NCI-H1048 (cell line): ENCODE measurements at regions not wholly inside any gene's neighbourhood (a gene's known extent, or its start where the extent isn't known, plus 50 kb on each side); places are given as distances from the start of the nearest gene placed in this dataset.

Source experiments
- DNase-seq: peaks from one replicate; lab custom pipeline; 2025; lab: John Stamatoyannopoulos, UW

DNA sequence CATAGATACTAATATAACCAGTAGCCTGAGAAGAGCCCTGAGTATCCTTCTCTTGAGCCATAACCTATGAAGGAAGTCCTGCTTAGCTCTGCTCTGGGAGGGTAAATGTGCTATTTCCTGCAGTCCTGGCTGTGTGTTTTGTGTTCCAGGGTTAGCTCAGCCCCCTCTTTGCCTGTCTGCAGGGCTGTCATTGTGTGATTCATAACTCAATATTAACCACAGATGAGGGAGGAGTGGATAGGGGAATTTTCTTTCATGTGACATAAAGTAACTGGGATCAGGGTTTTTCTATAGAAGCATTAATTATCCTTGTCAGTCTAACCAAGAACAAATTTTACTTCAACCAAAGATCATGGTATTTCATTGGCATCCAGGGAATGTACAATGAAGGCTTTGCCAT lies 183.3 kb upstream of the ZBTB20 start:
- DNase-seq, result no peak

DNA sequence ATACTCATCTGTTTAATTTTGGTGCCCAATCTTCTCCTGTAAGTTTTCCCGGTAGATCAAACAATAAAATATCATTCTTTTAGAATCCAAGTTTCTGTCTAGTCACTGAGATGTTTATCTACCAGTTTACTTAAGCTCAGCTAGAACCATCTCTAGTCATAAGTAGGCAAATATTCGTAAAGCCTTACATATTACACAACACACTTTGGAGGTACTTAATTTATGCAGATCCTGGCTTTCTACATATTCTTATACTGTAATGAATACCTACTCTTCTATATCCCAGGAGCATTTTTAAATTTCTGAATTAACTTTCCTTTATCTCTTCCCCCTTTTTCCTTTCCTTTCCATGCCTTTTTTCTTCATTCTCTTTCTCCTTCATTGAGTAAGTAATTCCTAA lies 185.9 kb upstream of the ZBTB20 start:
- no peak for DNase-seq

- no peak for DNase-seq
These were observed 189.7 kb upstream of the ZBTB20 start for GRCh38 chr3:115336836-115337235.

DNA sequence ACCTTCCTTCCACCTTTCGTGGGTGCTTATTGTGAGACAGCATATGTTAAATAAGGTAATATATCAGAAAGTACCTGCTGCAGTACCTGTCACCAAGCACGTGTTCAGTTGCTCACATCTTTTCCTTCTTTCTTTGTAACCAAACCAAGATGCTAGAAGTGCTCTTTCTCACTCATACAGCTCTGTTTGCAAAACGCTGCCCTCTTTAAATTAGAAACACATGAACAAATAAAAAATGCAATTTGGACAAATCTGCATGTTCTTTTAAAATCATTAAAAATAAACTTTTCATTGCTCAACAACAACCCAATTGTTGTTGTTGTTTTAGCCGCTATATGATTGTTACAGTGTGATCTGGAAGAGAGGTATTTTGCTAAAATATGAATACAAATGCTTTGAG lies 193.5 kb upstream of the ZBTB20 start:
- DNase-seq, result no peak

DNA sequence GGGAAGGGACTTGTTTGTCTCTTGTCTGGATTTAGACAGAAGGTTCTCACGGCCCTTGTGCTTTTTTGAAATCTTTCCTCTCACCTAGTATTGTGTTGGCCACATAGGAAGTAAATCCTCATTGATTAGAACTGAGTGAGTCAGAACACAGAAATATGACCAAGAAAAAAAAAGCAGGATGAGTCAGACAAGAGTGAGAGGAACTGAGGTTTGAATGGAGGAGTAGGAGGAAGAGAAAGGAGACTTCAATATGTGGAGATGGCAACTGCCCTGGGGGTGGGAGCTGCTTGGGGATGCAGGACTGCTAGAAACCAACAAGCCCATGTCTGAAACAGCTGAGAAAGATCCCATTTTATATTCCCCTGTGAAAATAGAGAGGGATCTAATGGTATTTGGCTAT lies 194.1 kb upstream of the ZBTB20 start:
- no peak for DNase-seq

- no peak for DNase-seq
These were observed 200.6 kb upstream of the ZBTB20 start for GRCh38 chr3:115347737-115348136.

- no peak for DNase-seq
These were observed 201.3 kb upstream of the ZBTB20 start for GRCh38 chr3:115348412-115348811.

DNA sequence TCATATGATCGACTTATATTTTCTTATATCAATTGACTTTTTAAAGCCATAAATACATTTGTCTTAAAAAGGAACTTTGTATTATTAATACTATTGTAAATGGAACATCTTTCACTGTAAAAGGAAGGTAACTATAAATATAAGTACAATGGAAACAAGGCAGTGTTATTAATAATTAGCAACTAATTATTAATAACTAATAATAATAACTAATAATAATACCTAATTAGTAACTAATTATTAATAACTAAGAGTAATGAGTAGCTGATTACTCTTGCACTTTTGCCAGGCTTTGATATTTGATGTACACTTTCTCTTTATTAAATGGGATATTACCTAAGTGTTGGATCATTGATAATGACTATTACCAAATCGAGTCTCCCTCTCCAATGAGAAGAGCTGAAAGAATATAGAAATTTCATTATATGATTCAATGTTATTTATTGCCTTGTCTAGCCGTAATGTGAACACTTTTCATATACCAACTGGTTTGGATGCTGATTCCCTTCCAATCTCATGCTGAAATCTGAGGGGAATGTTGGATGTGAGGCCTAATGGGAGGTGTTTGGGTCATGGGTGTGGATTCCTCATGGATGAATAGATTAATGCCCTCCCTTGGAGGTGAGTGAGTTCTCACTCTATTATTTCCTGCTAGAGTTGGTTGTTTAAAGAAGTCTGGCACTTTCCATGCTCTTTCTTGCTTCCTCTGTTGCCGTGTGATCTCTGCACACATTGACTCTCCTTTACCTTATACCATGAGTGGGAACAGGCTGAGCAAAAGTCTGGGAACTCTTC lies 202.1 kb upstream of the ZBTB20 start:
- DNase-seq, result no peak

GRCh38 chr3:115350606-115351005 lies 203.5 kb upstream of the ZBTB20 start:
- DNase-seq, result no peak

DNA sequence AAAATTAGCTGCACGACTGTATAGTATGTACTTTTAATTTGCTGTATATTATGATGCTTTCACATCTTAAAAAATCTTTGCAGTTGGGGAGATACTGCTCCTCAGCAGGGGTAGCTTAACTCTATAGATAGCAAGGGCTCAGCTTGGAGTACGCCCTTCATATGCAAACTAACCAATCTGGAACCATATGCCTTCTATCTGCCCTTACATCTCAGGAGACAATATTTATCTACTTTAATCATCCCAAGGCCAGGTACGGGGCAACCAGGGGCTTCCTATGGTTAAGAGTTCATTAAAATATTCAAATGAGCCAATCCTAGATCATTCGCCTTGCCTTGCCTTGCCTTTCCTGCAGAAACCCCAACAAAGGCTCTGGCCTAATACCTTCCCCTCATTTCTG lies 204.1 kb upstream of the ZBTB20 start:
- DNase-seq, result no peak

GRCh38 chr3:115354010-115354409 lies 206.9 kb upstream of the ZBTB20 start:
- no peak for DNase-seq

- DNase-seq, result no peak
These were observed 210.4 kb upstream of the ZBTB20 start for GRCh38 chr3:115357456-115357855.

DNA sequence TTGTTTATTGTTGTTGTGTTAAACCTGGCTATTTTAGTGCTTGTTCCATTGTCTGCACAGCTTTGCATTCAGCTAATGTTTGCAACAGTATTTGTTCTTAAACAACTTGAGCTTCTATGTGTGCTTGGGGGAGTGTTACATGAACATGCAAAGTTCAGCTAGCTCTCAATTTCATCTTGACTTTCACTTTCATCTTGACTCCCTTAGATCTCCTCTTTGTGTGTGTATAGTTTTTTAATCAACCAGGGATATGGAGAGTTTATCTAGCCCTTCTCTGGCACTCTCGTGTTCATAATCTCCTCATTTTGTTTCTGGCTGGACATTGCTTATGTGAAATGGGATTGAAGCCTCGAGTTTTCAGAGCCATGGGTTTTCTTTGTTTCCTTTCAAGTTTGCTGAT lies 212.4 kb upstream of the ZBTB20 start:
- no peak for DNase-seq

DNA sequence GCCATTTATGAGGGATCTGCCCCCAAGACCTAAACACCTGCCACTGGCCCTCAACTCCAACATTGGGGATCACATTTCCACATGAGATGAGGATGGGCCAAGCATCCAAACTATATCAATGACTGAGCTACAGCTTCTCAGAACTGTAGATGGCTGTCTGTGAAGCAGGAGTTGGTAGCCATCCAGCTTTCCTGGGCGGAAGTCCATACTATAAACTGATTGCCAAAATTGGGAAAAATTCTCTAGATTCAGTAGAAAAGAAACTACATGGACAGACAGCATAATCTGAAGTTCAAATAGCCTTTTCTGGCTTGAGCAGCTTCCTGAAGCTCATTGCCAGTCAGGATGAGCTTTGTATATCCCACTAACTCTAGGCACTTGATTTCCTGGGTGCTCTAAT lies 214.7 kb upstream of the ZBTB20 start:
- no peak for DNase-seq

- DNase-seq, result peak; percentile 11
These were observed 216.0 kb upstream of the ZBTB20 start for GRCh38 chr3:115363071-115363470.

- DNase-seq, result no peak
These were observed 221.9 kb upstream of the ZBTB20 start for GRCh38 chr3:115369021-115369420.

DNA sequence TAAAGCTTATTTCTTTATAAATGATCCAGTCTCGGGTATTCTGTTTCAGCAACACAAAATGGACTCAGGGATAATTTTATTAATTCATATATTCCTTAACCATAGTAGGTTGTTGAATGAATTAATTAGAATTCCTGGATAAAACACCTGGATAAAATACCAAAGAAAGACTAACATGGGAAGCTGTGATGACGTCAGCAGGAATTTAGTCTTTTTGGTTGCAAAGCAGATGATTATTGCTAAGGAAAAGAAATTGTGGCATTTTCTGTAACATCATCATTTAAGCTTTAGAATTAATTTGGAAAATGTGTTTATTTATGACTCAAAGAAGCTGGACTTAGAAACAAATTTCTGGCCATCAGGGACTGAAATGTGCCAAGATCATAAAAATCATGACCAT lies 228.3 kb upstream of the ZBTB20 start:
- no peak for DNase-seq

- no peak for DNase-seq
These were observed 233.9 kb upstream of the ZBTB20 start for GRCh38 chr3:115380883-115381572.

DNA sequence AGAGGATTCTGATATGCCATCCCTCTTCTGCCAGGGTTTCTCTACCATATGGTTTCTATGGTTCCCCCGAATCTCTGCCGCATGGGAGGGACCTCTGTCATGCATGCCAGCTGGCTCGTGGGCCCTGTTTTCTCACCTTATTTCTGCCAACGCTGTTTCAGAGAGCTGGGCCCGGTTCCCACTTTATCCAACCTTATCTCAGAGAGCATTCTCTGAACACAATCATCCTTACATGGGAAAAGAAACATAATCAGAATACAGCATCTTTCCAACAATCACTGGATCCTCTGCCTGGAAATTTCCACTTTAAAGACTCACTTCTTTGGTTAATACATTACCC lies 234.5 kb upstream of the ZBTB20 start:
- no peak for DNase-seq

DNA sequence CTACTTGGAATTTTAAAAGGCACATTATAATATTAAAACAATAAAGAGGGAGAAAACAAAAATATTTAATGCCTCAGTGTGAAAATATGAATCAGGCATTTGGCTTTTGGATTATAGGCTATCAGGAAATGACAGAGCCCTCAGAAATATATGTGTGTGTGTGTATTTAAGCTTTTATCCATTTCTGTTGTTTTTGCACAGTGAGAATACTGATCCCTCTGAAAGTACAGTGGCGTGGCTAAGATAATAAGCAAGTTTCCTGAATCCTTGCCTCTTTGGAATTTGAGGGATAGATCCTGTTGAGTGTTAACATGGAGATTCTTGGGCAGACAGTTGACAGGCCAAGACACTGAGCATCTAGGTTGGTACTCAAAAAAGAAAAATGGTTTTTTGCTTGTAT lies 234.8 kb upstream of the ZBTB20 start:
- DNase-seq, result no peak

DNA sequence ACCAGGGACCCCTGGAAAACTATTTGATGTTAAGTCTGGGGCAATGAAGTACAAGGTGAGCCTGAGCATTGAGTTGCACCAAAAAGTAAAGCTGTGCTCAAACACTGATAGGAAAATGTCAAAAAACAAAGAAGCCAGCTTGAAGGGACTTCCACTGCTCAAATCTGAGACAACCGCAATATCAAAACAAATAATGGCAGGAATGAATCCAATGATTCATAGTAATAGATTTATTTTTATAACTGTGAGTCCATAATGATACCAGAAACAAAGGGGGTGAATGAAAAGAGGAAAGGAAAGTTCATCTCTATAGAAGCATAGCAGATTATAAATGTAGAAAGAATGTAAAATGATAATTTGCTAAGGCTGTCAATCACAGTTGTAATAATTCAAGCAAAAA lies 237.3 kb upstream of the ZBTB20 start:
- no peak for DNase-seq

GRCh38 chr3:115385774-115386730 lies 237.3 kb upstream of the GAP43 start:
- no peak for DNase-seq

- no peak for DNase-seq
These were observed 235.1 kb upstream of the GAP43 start for GRCh38 chr3:115388166-115388565.
